PFSK-1 (cell line): ENCODE measurements at regions not wholly inside any gene's neighbourhood (a gene's known extent, or its start where the extent isn't known, plus 50 kb on each side); places are given as distances from the start of the nearest gene placed in this dataset.

Experiments used
- FOXP2 ChIP-seq: optimal IDR thresholded peaks from 2 replicates; pipeline ENCODE3; 2011; ENCODE audit warnings: borderline replicate concordance, control low read depth, inconsistent platforms; ENCODE audit not compliant: insufficient read depth; ENCODE audit errors: extremely low read length, extremely low read depth
- POLR2AphosphoS5 ChIP-seq: IDR thresholded peaks from 2 replicates; pipeline ENCODE4 v1.6.1; 2012; ENCODE audit warnings: low read depth, mild to moderate bottlenecking, control low read depth, low read length, moderate library complexity
- SIN3A ChIP-seq: IDR thresholded peaks from 2 replicates; pipeline ENCODE4 v1.6.1; 2012; ENCODE audit warnings: mild to moderate bottlenecking, low read length, moderate library complexity, borderline replicate concordance; ENCODE audit not compliant: insufficient read depth
- TAF1 ChIP-seq: IDR thresholded peaks from 2 replicates; pipeline ENCODE4 v1.6.1; 2012; ENCODE audit warnings: low read length, control low read depth, borderline replicate concordance; ENCODE audit not compliant: insufficient read depth
- TF ChIP-seq, protein P1 (sequence below), 2 experiments: IDR thresholded peaks; 2 replicates each; pipeline versions ENCODE4 v1.6.1 to v1.8.0; 2011 to 2012; ENCODE audit warnings: low read depth in 2 of 2, low read length in 2 of 2, control low read depth in 1 of 2, inconsistent platforms in 1 of 2, mild to moderate bottlenecking in 1 of 2, moderate library complexity in 1 of 2; ENCODE audit not compliant: insufficient read depth in 1 of 2

DNA sequence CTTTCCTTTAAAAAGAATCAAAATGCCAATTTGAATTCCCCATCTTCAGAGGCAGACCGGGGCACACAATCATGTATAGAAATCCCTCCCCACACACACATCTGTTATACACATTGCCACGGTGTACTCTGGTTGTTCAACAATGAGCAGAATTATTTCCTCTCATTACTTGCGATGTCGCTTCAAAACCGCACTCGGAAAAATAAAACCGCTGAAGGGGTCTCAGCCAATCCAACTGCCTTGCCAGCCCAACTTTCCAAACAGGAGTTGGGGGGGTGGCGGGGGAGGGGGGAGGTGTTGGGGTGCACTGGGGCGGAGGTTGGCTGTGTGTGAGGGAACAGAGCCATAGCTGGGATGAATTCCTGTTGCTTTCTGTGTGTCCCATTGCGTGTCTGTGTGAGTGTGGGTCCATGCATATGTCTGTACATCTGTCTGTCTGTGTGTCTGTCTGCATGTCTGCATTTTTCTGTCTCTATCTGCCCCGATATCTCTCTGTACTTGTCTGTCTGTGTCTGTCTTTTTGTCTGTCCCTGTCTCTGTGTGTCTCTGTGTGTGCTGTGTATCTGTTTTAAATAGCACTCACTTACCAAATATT is 163.6 kb upstream of the TBX3 start:
- TF ChIP-seq POLR2AphosphoS5 (no peak), TAF1 (no peak), SIN3A (no peak), FOXP2 (no peak)
- TF ChIP-seq, protein P1, sequence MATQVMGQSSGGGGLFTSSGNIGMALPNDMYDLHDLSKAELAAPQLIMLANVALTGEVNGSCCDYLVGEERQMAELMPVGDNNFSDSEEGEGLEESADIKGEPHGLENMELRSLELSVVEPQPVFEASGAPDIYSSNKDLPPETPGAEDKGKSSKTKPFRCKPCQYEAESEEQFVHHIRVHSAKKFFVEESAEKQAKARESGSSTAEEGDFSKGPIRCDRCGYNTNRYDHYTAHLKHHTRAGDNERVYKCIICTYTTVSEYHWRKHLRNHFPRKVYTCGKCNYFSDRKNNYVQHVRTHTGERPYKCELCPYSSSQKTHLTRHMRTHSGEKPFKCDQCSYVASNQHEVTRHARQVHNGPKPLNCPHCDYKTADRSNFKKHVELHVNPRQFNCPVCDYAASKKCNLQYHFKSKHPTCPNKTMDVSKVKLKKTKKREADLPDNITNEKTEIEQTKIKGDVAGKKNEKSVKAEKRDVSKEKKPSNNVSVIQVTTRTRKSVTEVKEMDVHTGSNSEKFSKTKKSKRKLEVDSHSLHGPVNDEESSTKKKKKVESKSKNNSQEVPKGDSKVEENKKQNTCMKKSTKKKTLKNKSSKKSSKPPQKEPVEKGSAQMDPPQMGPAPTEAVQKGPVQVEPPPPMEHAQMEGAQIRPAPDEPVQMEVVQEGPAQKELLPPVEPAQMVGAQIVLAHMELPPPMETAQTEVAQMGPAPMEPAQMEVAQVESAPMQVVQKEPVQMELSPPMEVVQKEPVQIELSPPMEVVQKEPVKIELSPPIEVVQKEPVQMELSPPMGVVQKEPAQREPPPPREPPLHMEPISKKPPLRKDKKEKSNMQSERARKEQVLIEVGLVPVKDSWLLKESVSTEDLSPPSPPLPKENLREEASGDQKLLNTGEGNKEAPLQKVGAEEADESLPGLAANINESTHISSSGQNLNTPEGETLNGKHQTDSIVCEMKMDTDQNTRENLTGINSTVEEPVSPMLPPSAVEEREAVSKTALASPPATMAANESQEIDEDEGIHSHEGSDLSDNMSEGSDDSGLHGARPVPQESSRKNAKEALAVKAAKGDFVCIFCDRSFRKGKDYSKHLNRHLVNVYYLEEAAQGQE (IDR thresholded peaks at IDR 0.05; ENCODE audit: insufficient read depth in 1 of 2, low read depth in 2 of 2, low read length in 2 of 2) = no peak
